ENCODE measurements at regions not wholly inside any gene's neighbourhood (a gene's known extent, or its start where the extent isn't known, plus 50 kb on each side); places are given as distances from the start of the nearest gene placed in this dataset.
"Not testable (repeated sequence)": the region's sequence is repeated elsewhere in the genome, so short reads cannot be mapped to it uniquely, and the experiment has no call there.

GRCh38 chr9:90720621-90721265 lies 78.1 kb upstream of the DIRAS2 start:
- intact Hi-C loops (cut with DNase I), result no loop called here
- no peaks in the 10 kb centered on the region for H3K27me3 ChIP-seq
- no peaks in the 10 kb centered on the region for H3K36me3 ChIP-seq (replicated peaks in 1 of 2; ENCODE audit: insufficient read depth in 1 of 2, low read depth in 2 of 2)
- 55 to 78% methylated on average over 2 of the region's 2 CpGs for WGBS, 2 donors
- no peak overlapping the region for H3K27ac ChIP-seq
- ATAC-seq (no peak), DNase-seq (no peak)
- TF ChIP-seq CTCF (IDR thresholded peaks at IDR 0.05), result no peak
- no peak for TF ChIP-seq POLR2A (IDR thresholded peaks at IDR 0.05)
- H3K4me3 ChIP-seq, result no peak overlapping the region
- H3K9me3 ChIP-seq, result no peaks in the 10 kb centered on the region
- no peaks in the 10 kb centered on the region for H3K4me1 ChIP-seq

- Histone ChIP-seq H3K4me3 (no peak overlapping the region), H3K4me1 (no peaks in the 10 kb centered on the region)
- intact Hi-C loops (cut with DNase I), result no loop called here
These were observed 63.6 kb upstream of the DIRAS2 start for GRCh38 chr9:90706230-90706629.

GRCh38 chr9:90702441-90702955 lies 59.9 kb upstream of the DIRAS2 start:
- no peak for DNase-seq
- H3K9me3 ChIP-seq, result no peaks in the 10 kb centered on the region
- H3K4me1 ChIP-seq, result no peaks in the 10 kb centered on the region
- no peak for ATAC-seq
- H3K36me3 ChIP-seq (replicated peaks in 1 of 2; ENCODE audit: insufficient read depth in 1 of 2, low read depth in 2 of 2), result no peaks in the 10 kb centered on the region
- H3K27me3 ChIP-seq, result no peaks in the 10 kb centered on the region
- intact Hi-C loops (cut with DNase I), result no loop called here
- WGBS, 2 donors, result 77 to 86% methylated on average over 2 of the region's 2 CpGs
- H3K27ac ChIP-seq, result no peak overlapping the region
- no peak overlapping the region for H3K4me3 ChIP-seq
- TF ChIP-seq POLR2A (IDR thresholded peaks at IDR 0.05), result no peak
- no peak for TF ChIP-seq CTCF (IDR thresholded peaks at IDR 0.05)

More at GRCh38 chr9:90706230-90706629, 63.6 kb upstream of the DIRAS2 start:
- WGBS, 2 donors, result 72 to 88% methylated on average over 2 of the region's 2 CpGs
- TF ChIP-seq CTCF (IDR thresholded peaks at IDR 0.05), result no peak
- no peak for TF ChIP-seq POLR2A (IDR thresholded peaks at IDR 0.05)
- no peak overlapping the region for H3K27ac ChIP-seq
- ATAC-seq (no peak), DNase-seq (no peak)
- no peaks in the 10 kb centered on the region for H3K9me3 ChIP-seq
- no peaks in the 10 kb centered on the region for H3K27me3 ChIP-seq
- no peaks in the 10 kb centered on the region for H3K36me3 ChIP-seq (replicated peaks in 1 of 2; ENCODE audit: insufficient read depth in 1 of 2, low read depth in 2 of 2)

DNA sequence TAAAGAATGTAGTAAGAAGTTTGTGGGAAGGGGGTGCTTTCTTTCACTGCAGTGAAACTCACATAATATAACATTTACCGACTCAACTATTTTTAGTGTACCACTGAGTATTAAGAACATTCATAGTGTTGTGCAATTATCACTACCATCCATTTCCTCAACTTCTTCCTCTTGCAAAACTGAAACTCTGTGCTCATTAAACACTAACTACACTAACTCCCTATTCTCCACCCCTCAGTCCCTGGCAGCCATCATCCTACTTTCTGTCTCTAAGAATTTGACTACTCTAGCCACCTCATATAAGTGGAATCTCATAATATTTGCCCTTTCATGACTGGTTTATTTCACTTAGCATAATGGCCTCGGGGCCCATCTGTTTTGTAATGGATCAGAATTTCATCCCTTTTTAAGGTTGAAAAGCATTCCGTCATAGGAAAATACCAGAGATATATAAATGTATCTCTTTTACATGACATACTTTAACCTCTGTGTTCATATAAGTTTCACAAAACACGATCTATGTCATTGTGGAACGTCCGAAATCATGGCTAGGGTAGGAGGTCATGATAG lies 56.3 kb upstream of the DIRAS2 start:
- H3K36me3 ChIP-seq (replicated peaks in 1 of 2; ENCODE audit: insufficient read depth in 1 of 2, low read depth in 2 of 2), result no peaks in the 10 kb centered on the region
- no peaks in the 10 kb centered on the region for H3K27me3 ChIP-seq
- H3K4me1 ChIP-seq, result no peaks in the 10 kb centered on the region
- 65 to 72% methylated on average over 6 of the region's 6 CpGs for WGBS, 2 donors
- TF ChIP-seq POLR2A (IDR thresholded peaks at IDR 0.05) (no peak), CTCF (IDR thresholded peaks at IDR 0.05) (no peak)
- DNase-seq, result no peak
- H3K9me3 ChIP-seq, result no peaks in the 10 kb centered on the region
- intact Hi-C loops (cut with DNase I), result no loop called here
- no peak overlapping the region for H3K4me3 ChIP-seq
- no peak overlapping the region for H3K27ac ChIP-seq
- no peak for ATAC-seq

DNA sequence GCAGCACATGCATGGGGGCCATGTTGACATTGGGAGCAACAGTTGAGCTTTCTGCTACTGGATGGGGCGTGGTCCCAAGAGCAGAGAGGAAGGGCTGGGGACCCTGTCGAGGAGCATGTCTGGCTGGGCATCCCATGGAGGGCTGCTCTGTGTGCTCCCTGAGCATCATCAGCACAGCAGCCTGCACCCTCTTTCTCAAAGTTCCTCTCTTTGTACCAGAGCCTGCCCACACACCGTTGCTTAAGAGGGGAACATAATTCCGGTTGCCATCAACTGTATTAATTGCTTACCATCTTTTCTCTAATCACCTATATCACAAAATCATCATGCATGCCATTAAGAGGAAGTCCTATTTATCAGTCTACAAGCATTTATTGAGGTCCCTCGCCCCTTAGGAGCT lies 55.2 kb upstream of the DIRAS2 start:
- TF ChIP-seq POLR2A (IDR thresholded peaks at IDR 0.05) (no peak), CTCF (IDR thresholded peaks at IDR 0.05) (no peak)
- no peaks in the 10 kb centered on the region for H3K27me3 ChIP-seq
- no peak overlapping the region for H3K4me3 ChIP-seq
- intact Hi-C loops (cut with DNase I), result no loop called here
- H3K4me1 ChIP-seq, result no peaks in the 10 kb centered on the region
- no peak for DNase-seq
- no peaks in the 10 kb centered on the region for H3K9me3 ChIP-seq
- ATAC-seq, result no peak
- no peak overlapping the region for H3K27ac ChIP-seq
- 53 to 80% methylated on average over 5 of the region's 5 CpGs for WGBS, 2 donors
- no peaks in the 10 kb centered on the region for H3K36me3 ChIP-seq (replicated peaks in 1 of 2; ENCODE audit: insufficient read depth in 1 of 2, low read depth in 2 of 2)

DNA sequence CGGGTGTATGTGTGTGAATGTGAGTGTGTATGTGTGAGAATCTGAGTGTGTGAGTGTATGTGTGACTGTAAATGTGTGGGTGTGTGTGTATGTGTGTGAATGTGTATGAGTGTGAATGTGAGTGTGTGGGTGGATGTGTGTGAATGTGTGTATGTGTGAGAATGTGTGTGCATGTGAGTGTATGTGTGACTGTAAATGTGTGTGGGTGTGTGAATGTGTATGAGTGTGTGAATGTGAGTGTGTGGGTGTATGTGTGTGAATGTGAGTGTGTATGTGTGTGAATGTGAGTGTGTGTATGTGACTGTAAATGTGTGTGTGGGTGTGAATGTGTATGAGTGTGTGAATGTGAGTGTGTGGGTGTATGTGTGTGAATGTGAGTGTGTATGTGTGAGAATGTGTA lies 51.6 kb upstream of the DIRAS2 start:
- H3K27me3 ChIP-seq; H3K4me1 ChIP-seq; H3K4me3 ChIP-seq; ATAC-seq; H3K9me3 ChIP-seq; H3K27ac ChIP-seq; DNase-seq; H3K36me3 ChIP-seq (replicated peaks in 1 of 2; ENCODE audit: insufficient read depth in 1 of 2, low read depth in 2 of 2); intact Hi-C loops (cut with DNase I): not testable (repeated sequence)
- 79 to 92% methylated on average over 1 of the region's 1 CpG for WGBS, 2 donors

Data from body of pancreas (tissue), 4 donors.